Neural cell (in vitro differentiated cells): ENCODE measurements at regions not wholly inside any gene's neighbourhood (a gene's known extent, or its start where the extent isn't known, plus 50 kb on each side); places are given as distances from the start of the nearest gene placed in this dataset.

ENCODE experiments used
- H2AFZ ChIP-seq: fragments of 200-600, 300-800 bp; sonication (generic), shearing (Covaris generic); 2 replicates; pipeline ENCODE4 v1.6.0; 2014; ENCODE audit warnings: low read depth, mild to moderate bottlenecking, antibody characterized with exemption, low read length, moderate library complexity
- H3F3A ChIP-seq: fragments of 200-600 bp; shearing (Covaris generic); 2 replicates; pipeline ENCODE4 v1.6.1; 2016; ENCODE audit warnings: mild to moderate bottlenecking, moderate library complexity, mixed read lengths, antibody characterized with exemption, low read length; ENCODE audit not compliant: insufficient read depth, poor library complexity, severe bottlenecking
- H3K27ac ChIP-seq: fragments of 200-600, 300-800 bp; sonication (generic), shearing (Covaris generic); 2 replicates; pipeline ENCODE4 v1.5.1; 2014; ENCODE audit warnings: mild to moderate bottlenecking, low read length, moderate library complexity
- H3K27me3 ChIP-seq: fragments of 300-800, 200-600 bp; sonication (generic), shearing (Covaris generic); 2 replicates; pipeline ENCODE4 v1.6.0; 2014; ENCODE audit warnings: mild to moderate bottlenecking, low read depth, low read length, moderate library complexity; ENCODE audit not compliant: insufficient read depth
- H3K36me3 ChIP-seq: fragments of 300-800, 200-600 bp; sonication (generic), shearing (Covaris generic); 2 replicates; pipeline ENCODE4 v1.5.1; 2014; ENCODE audit warnings: mild to moderate bottlenecking, antibody characterized with exemption, low read length, moderate library complexity; ENCODE audit not compliant: insufficient read depth
- H3K4me2 ChIP-seq: fragments of 300-800, 200-600 bp; sonication (generic), shearing (Covaris generic); 2 replicates; pipeline ENCODE4 v1.6.0; 2014; ENCODE audit warnings: mild to moderate bottlenecking, low read length
- H3K4me3 ChIP-seq: fragments of 300-800, 200-600 bp; sonication (generic), shearing (Covaris generic); 2 replicates; pipeline ENCODE4 v1.5.1; 2014; ENCODE audit warnings: mild to moderate bottlenecking, low read length, moderate library complexity
- H3K79me2 ChIP-seq: fragments of 200-600 bp; shearing (Covaris generic); replicated peaks from 2 replicates; pipeline ENCODE4 v1.6.0; 2014; ENCODE audit warnings: mild to moderate bottlenecking, low read length, moderate library complexity; ENCODE audit not compliant: insufficient read depth
- H3K9ac ChIP-seq: fragments of 300-800, 200-600 bp; sonication (generic), shearing (Covaris generic); 2 replicates; pipeline ENCODE4 v1.6.1; 2016; ENCODE audit warnings: mild to moderate bottlenecking, low read length, mixed read lengths
- H3K9me2 ChIP-seq: fragments of 200-600 bp; shearing (Covaris generic); 2 replicates; pipeline ENCODE4 v1.6.1; 2016; ENCODE audit warnings: mild to moderate bottlenecking, low read length, mixed read lengths; ENCODE audit not compliant: insufficient read depth
- H3K9me3 ChIP-seq: fragments of 200-600, 300-800 bp; sonication (generic), shearing (Covaris generic); 2 replicates; pipeline ENCODE4 v1.6.1; 2016; ENCODE audit warnings: mild to moderate bottlenecking, mixed run types, low read length, moderate library complexity, mixed read lengths
- H4K20me1 ChIP-seq: fragments of 200-600 bp; shearing (Covaris generic); 2 replicates; pipeline ENCODE4 v1.6.1; 2016; ENCODE audit warnings: mild to moderate bottlenecking, mixed run types; ENCODE audit not compliant: insufficient read depth
- EP300 ChIP-seq: fragments of 450-650 bp; conservative IDR thresholded peaks from 2 replicates; pipeline ENCODE4 v1.6.1; 2014; ENCODE audit warnings: antibody characterized with exemption, mild to moderate bottlenecking, moderate library complexity; ENCODE audit not compliant: poor library complexity, severe bottlenecking
- EZH2 ChIP-seq: fragments of 200-600, 300-800 bp; shearing (Covaris generic), sonication (generic); IDR thresholded peaks from 2 replicates; pipeline ENCODE4 v1.6.1; 2014; ENCODE audit warnings: antibody characterized with exemption, low read length, borderline replicate concordance, mild to moderate bottlenecking; ENCODE audit not compliant: insufficient read depth, poor library complexity, severe bottlenecking
- MXI1 ChIP-seq: fragments of 450-650 bp; conservative IDR thresholded peaks from 2 replicates; pipeline ENCODE4 v1.6.1; 2014; ENCODE audit warnings: antibody characterized with exemption, mild to moderate bottlenecking; ENCODE audit not compliant: poor library complexity, severe bottlenecking
- POLR2AphosphoS5 ChIP-seq: IDR thresholded peaks from 2 replicates; pipeline ENCODE4 v1.6.1; 2012
- RAD21 ChIP-seq: fragments of 450-650 bp; conservative IDR thresholded peaks from 2 replicates; pipeline ENCODE4 v1.6.1; 2014; ENCODE audit warnings: antibody characterized with exemption, mild to moderate bottlenecking, moderate library complexity
- SMC3 ChIP-seq: fragments of 450-650 bp; conservative IDR thresholded peaks from 2 replicates; pipeline ENCODE4 v1.6.1; 2014; ENCODE audit warnings: antibody characterized with exemption, mild to moderate bottlenecking, moderate library complexity; ENCODE audit not compliant: poor library complexity
- TAF1 ChIP-seq: IDR thresholded peaks from 2 replicates; pipeline ENCODE4 v1.6.1; 2012; ENCODE audit warnings: low read depth
- TF ChIP-seq, protein P1 (sequence below): IDR thresholded peaks from 2 replicates; pipeline ENCODE4 v1.6.1; 2012; ENCODE audit warnings: borderline replicate concordance
- TF ChIP-seq, protein P2 (sequence below): fragments of 450-650 bp; IDR thresholded peaks from 2 replicates; pipeline ENCODE4 v1.5.1; 2014; ENCODE audit warnings: antibody characterized with exemption, mild to moderate bottlenecking, moderate library complexity; ENCODE audit not compliant: poor library complexity, severe bottlenecking

DNA sequence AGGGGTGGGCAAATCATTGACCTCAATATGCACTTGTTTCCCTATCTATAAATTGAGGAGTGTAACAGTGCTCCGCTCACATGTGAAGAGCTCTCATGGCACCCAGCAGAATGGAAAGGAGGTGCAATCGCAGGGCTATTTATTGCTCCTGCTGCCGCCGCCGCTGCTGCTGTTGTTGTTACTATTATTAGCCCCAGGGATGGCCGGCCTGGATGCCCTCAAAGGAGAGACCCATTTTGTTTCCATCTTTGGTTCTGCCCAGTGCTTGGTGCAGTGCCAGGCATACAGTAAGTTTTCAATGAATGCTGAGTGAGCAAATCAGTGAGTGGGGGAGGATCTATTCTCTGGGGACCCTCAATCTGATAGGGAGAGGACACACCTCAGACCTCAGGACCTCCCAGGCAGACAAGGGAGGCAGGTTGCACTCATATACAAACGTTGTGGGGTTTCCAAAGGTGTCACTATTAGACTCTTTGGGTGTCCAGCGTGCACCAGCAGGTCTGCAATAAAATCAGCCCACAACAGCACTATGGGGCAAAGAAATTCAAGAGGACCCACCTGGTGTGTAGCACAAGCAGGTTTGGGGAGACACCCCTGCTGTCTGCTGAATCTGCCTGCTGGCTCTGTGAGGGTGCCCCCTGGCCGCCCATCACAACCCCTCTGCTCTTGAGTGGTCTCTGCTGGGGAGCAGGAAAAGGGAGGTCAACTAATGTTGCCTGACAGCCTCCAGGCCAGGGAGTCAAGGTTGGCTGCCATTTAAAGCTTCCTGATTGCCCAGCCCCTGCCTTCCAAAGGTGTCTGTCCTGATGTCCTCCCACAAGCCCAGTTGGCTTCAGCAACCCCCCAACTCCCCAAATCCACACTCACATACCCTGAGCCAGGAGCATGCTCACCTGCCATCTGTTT lies 136.3 kb downstream of the ACTL8 start:
- H3K27me3 ChIP-seq, result no peaks in the 10 kb centered on the region
- no peaks in the 10 kb centered on the region for H3F3A ChIP-seq
- TF ChIP-seq TAF1 (no peak), POLR2AphosphoS5 (no peak), EP300 (no peak), SMC3 (no peak), MXI1 (no peak), RAD21 (no peak), EZH2 (no peak)
- TF ChIP-seq, protein P1, sequence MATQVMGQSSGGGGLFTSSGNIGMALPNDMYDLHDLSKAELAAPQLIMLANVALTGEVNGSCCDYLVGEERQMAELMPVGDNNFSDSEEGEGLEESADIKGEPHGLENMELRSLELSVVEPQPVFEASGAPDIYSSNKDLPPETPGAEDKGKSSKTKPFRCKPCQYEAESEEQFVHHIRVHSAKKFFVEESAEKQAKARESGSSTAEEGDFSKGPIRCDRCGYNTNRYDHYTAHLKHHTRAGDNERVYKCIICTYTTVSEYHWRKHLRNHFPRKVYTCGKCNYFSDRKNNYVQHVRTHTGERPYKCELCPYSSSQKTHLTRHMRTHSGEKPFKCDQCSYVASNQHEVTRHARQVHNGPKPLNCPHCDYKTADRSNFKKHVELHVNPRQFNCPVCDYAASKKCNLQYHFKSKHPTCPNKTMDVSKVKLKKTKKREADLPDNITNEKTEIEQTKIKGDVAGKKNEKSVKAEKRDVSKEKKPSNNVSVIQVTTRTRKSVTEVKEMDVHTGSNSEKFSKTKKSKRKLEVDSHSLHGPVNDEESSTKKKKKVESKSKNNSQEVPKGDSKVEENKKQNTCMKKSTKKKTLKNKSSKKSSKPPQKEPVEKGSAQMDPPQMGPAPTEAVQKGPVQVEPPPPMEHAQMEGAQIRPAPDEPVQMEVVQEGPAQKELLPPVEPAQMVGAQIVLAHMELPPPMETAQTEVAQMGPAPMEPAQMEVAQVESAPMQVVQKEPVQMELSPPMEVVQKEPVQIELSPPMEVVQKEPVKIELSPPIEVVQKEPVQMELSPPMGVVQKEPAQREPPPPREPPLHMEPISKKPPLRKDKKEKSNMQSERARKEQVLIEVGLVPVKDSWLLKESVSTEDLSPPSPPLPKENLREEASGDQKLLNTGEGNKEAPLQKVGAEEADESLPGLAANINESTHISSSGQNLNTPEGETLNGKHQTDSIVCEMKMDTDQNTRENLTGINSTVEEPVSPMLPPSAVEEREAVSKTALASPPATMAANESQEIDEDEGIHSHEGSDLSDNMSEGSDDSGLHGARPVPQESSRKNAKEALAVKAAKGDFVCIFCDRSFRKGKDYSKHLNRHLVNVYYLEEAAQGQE, result no peak
- TF ChIP-seq, protein P2, sequence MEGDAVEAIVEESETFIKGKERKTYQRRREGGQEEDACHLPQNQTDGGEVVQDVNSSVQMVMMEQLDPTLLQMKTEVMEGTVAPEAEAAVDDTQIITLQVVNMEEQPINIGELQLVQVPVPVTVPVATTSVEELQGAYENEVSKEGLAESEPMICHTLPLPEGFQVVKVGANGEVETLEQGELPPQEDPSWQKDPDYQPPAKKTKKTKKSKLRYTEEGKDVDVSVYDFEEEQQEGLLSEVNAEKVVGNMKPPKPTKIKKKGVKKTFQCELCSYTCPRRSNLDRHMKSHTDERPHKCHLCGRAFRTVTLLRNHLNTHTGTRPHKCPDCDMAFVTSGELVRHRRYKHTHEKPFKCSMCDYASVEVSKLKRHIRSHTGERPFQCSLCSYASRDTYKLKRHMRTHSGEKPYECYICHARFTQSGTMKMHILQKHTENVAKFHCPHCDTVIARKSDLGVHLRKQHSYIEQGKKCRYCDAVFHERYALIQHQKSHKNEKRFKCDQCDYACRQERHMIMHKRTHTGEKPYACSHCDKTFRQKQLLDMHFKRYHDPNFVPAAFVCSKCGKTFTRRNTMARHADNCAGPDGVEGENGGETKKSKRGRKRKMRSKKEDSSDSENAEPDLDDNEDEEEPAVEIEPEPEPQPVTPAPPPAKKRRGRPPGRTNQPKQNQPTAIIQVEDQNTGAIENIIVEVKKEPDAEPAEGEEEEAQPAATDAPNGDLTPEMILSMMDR, result no peak
- H3K79me2 ChIP-seq, result no peaks in the 10 kb centered on the region
- no peaks in the 10 kb centered on the region for H3K9me3 ChIP-seq
- no peak overlapping the region for H2AFZ ChIP-seq
- no peak overlapping the region for H3K4me2 ChIP-seq
- no peaks in the 10 kb centered on the region for H3K9me2 ChIP-seq
- no peak overlapping the region for H3K4me3 ChIP-seq
- no peaks in the 10 kb centered on the region for H3K36me3 ChIP-seq
- H4K20me1 ChIP-seq, result no peaks in the 10 kb centered on the region
- H3K9ac ChIP-seq, result no peak overlapping the region
- H3K27ac ChIP-seq, result no peak overlapping the region

DNA sequence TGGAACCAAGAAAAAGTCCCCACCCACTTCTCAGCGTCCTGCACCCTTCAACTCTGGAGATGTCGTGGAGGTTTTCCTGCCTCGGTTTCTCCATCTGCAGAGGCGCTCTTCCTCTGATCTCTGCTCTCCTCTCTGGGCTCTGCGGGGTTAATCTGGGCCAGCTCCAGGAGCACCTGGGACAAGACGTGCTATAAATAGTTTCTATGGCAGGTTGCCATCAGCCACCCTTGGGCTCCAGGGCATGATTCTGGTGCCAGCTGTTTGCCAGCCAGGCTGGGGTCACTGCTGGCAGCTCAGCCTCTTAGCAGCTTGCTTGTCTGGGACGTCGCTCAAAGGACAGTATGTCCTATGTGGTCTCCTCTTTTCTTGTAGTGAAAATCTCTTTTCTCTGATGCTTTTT lies 137.1 kb downstream of the ACTL8 start:
- no peak overlapping the region for H3K4me2 ChIP-seq
- H2AFZ ChIP-seq, result no peak overlapping the region
- no peaks in the 10 kb centered on the region for H3K79me2 ChIP-seq
- H3K36me3 ChIP-seq, result no peaks in the 10 kb centered on the region
- no peaks in the 10 kb centered on the region for H3K9me3 ChIP-seq
- H3K27ac ChIP-seq, result no peak overlapping the region
- H3K4me3 ChIP-seq, result no peak overlapping the region
- H4K20me1 ChIP-seq, result no peaks in the 10 kb centered on the region
- H3K9ac ChIP-seq, result no peak overlapping the region
- no peak for TF ChIP-seq POLR2AphosphoS5
- TF ChIP-seq, protein P2, result no peak
- TF ChIP-seq TAF1, result no peak
- no peak for TF ChIP-seq EP300
- H3F3A ChIP-seq, result no peaks in the 10 kb centered on the region
- H3K27me3 ChIP-seq, result no peaks in the 10 kb centered on the region
- no peaks in the 10 kb centered on the region for H3K9me2 ChIP-seq
